Loucy (cell line): ENCODE measurements at regions not wholly inside any gene's neighbourhood (a gene's known extent, or its start where the extent isn't known, plus 50 kb on each side); places are given as distances from the start of the nearest gene placed in this dataset.

Experiments
- H2AFZ ChIP-seq: fragments of 200-600 bp; sonication (generic); 2 replicates; pipeline ENCODE4 v1.6.0; 2016; ENCODE audit warnings: antibody characterized with exemption, mild to moderate bottlenecking, low read length, moderate library complexity
- H3F3A ChIP-seq: fragments of 200-600 bp; 2 replicates; pipeline ENCODE4 v1.6.0; 2016; ENCODE audit warnings: antibody characterized with exemption, low read depth, mild to moderate bottlenecking
- H3K27me3 ChIP-seq: fragments of 200-600 bp; sonication (generic); 2 replicates; pipeline ENCODE4 v1.6.1; 2014; ENCODE audit warnings: low read length, mild to moderate bottlenecking; ENCODE audit not compliant: insufficient read depth, poor library complexity, severe bottlenecking
- H3K36me3 ChIP-seq: fragments of 200-600 bp; sonication (generic); 2 replicates; pipeline ENCODE4 v1.6.1; 2016; ENCODE audit warnings: low read length; ENCODE audit not compliant: insufficient read depth
- H3K4me1 ChIP-seq: fragments of 200-600 bp; sonication (generic); 2 replicates; pipeline ENCODE4 v1.5.1; 2014; ENCODE audit warnings: low read length, mild to moderate bottlenecking; ENCODE audit not compliant: insufficient read depth, poor library complexity, severe bottlenecking
- H3K4me2 ChIP-seq: fragments of 200-600 bp; sonication (generic); 2 replicates; pipeline ENCODE4 v1.6.0; 2014; ENCODE audit warnings: antibody characterized with exemption, low read length, low read depth, mild to moderate bottlenecking; ENCODE audit not compliant: poor library complexity, severe bottlenecking
- H3K4me3 ChIP-seq: fragments of 200-600 bp; sonication (generic); 2 replicates; pipeline ENCODE4 v1.5.1; 2014; ENCODE audit warnings: low read length, mild to moderate bottlenecking, mixed read lengths; ENCODE audit not compliant: poor library complexity, severe bottlenecking
- H3K79me2 ChIP-seq: fragments of 200-600 bp; sonication (generic); 2 replicates; pipeline ENCODE4 v1.6.1; 2014; ENCODE audit warnings: low read length; ENCODE audit not compliant: insufficient read depth
- H3K9ac ChIP-seq: fragments of 200-600 bp; sonication (generic); 2 replicates; pipeline ENCODE4 v1.6.0; 2014; ENCODE audit warnings: mild to moderate bottlenecking, low read depth, low read length, moderate library complexity; ENCODE audit not compliant: poor library complexity, severe bottlenecking
- H3K9me2 ChIP-seq: fragments of 200-600 bp; sonication (generic); replicated peaks from 2 replicates; pipeline ENCODE4 v1.6.1; 2016; ENCODE audit warnings: low read depth, low read length, mixed read lengths
- H3K9me3 ChIP-seq: fragments of 200-600 bp; sonication (generic); 2 replicates; pipeline ENCODE4 v1.6.1; 2014; ENCODE audit warnings: mild to moderate bottlenecking, antibody characterized with exemption, low read length, low read depth; ENCODE audit not compliant: insufficient read depth
- H4K20me1 ChIP-seq: fragments of 200-600 bp; sonication (generic); 2 replicates; pipeline ENCODE4 v1.6.0; 2014; ENCODE audit warnings: antibody characterized with exemption, low read length, mild to moderate bottlenecking; ENCODE audit not compliant: insufficient read depth, poor library complexity, severe bottlenecking
- CTCF ChIP-seq: fragments of 200-600 bp; sonication (generic); conservative IDR thresholded peaks from 2 replicates; pipeline ENCODE4 v1.5.1; 2014; ENCODE audit warnings: mild to moderate bottlenecking, antibody characterized with exemption, low read length
- EZH2phosphoT487 ChIP-seq: fragments of 200-600 bp; IDR thresholded peaks from 2 replicates; pipeline ENCODE4 v1.6.1; 2018; ENCODE audit warnings: antibody characterized with exemption, mild to moderate bottlenecking, moderate library complexity, borderline replicate concordance

GRCh38 chr5:9987101-9987500, 262.6 kb downstream of the ATPSCKMT start:
- Histone ChIP-seq H3K9me3 (peaks cover 9% of the 10 kb centered on the region; the same call in 1 of the 2 replicates), H3K36me3 (no peaks in the 10 kb centered on the region), H3K4me3 (no peak overlapping the region), H3K79me2 (no peaks in the 10 kb centered on the region), H4K20me1 (no peaks in the 10 kb centered on the region), H3K27me3 (no peaks in the 10 kb centered on the region), H3K9me2 (no peaks in the 10 kb centered on the region), H3K4me1 (no peaks in the 10 kb centered on the region), H3K4me2 (no peak overlapping the region), H3F3A (no peaks in the 10 kb centered on the region), H3K9ac (no peak overlapping the region), H2AFZ (no peak overlapping the region)
- no peak for TF ChIP-seq EZH2phosphoT487
- no peak for TF ChIP-seq CTCF

- Histone ChIP-seq H2AFZ (no peak overlapping the region), H4K20me1 (no peaks in the 10 kb centered on the region), H3F3A (no peaks in the 10 kb centered on the region), H3K9me2 (no peaks in the 10 kb centered on the region), H3K4me1 (no peaks in the 10 kb centered on the region), H3K4me2 (no peak overlapping the region), H3K9ac (no peak overlapping the region), H3K36me3 (no peaks in the 10 kb centered on the region), H3K79me2 (no peaks in the 10 kb centered on the region), H3K9me3 (no peaks in the 10 kb centered on the region), H3K4me3 (no peak overlapping the region), H3K27me3 (no peaks in the 10 kb centered on the region)
- TF ChIP-seq CTCF (no peak), EZH2phosphoT487 (no peak)
Measured at GRCh38 chr5:9977070-9977469, 272.6 kb downstream of the ATPSCKMT start.

GRCh38 chr5:9976621-9977020, 273.1 kb downstream of the ATPSCKMT start:
- TF ChIP-seq EZH2phosphoT487 (no peak), CTCF (no peak)
- H3K27me3 ChIP-seq, result no peaks in the 10 kb centered on the region
- no peak overlapping the region for H3K9ac ChIP-seq
- no peaks in the 10 kb centered on the region for H3K36me3 ChIP-seq
- no peak overlapping the region for H2AFZ ChIP-seq
- no peaks in the 10 kb centered on the region for H3K9me2 ChIP-seq
- no peaks in the 10 kb centered on the region for H3K79me2 ChIP-seq
- H3F3A ChIP-seq, result no peaks in the 10 kb centered on the region
- no peaks in the 10 kb centered on the region for H4K20me1 ChIP-seq
- H3K4me2 ChIP-seq, result no peak overlapping the region
- no peak overlapping the region for H3K4me3 ChIP-seq
- no peaks in the 10 kb centered on the region for H3K9me3 ChIP-seq
- H3K4me1 ChIP-seq, result no peaks in the 10 kb centered on the region
